HepG2 (cell line): ENCODE measurements at regions not wholly inside any gene's neighbourhood (a gene's known extent, or its start where the extent isn't known, plus 50 kb on each side); places are given as distances from the start of the nearest gene placed in this dataset.

Source experiments
- ATAC-seq: fragments of 200-7000 bp; cut with Tn5 transposase; 3 replicates; pipeline ENCODE4 v1.9.1; 2020; ENCODE audit warnings: mild to moderate bottlenecking, moderate library complexity
- BruUV-seq: library from RNA; stranded (reverse); fragments of 400-500 nt; replicated peaks from 2 replicates; lab custom pipeline; 2021; lab: Mats Ljungman, UMichigan
- CTCF ChIA-PET: fragments of 300-600 bp; formaldehyde crosslinking; extraction: SDS; loops from one replicate; lab custom pipeline; 2021; ENCODE audit warnings: low total read pairs, inconsistent platforms, low intra/inter-chr PET ratio; lab: Yijun Ruan, JAX
- POLR2A ChIA-PET: fragments of 350-600 bp; sonication (Branson Sonifier 250); formaldehyde crosslinking; loops from one replicate; lab custom pipeline; 2020; ENCODE audit warnings: antibody characterized with exemption, inconsistent platforms; lab: Yijun Ruan, JAX
- DNase-seq: peaks from one replicate; pipeline ENCODE4 v3.0.0-alpha.2; 2015; ENCODE audit warnings: low spot score
- FAIRE-seq: peaks from 3 replicates; lab custom pipeline; 2011; peaks lifted over from hg19 to GRCh38; lab: Jason Lieb, UNC
- H2AFZ ChIP-seq: one replicate; pipeline ENCODE4 v1.6.1; 2011; ENCODE audit warnings: low read length, inconsistent platforms
- H3K27ac ChIP-seq: fragments of 300-600 bp; 3 replicates; pipeline ENCODE4 v1.8.0; 2011; ENCODE audit warnings: mixed run types, mild to moderate bottlenecking, mixed read lengths, low read length, inconsistent platforms; ENCODE audit not compliant: insufficient read depth; ENCODE audit errors: extremely low read length
- H3K27me3 ChIP-seq, 2 experiments: fragments of 200-600 bp in 1 of 2; 2 replicates in 1 of 2; 3 replicates in 1 of 2; pipeline versions ENCODE4 v1.6.0 to v1.8.0; 2011; ENCODE audit warnings: low read length in 2 of 2, mild to moderate bottlenecking in 2 of 2, moderate library complexity in 2 of 2, inconsistent platforms in 1 of 2; ENCODE audit not compliant: insufficient read depth in 2 of 2, control insufficient read depth in 1 of 2
- H3K36me3 ChIP-seq, 2 experiments: fragments of 200-600 bp in 1 of 2; replicated peaks in 1 of 2; 2 replicates in 1 of 2; 3 replicates in 1 of 2; pipeline versions ENCODE4 v1.5.1 to v1.8.0; 2011; ENCODE audit warnings: low read length in 2 of 2, inconsistent platforms in 1 of 2; ENCODE audit not compliant: insufficient read depth in 2 of 2, control insufficient read depth in 1 of 2
- H3K4me1 ChIP-seq: 2 replicates; pipeline ENCODE4 v1.5.1; 2012; ENCODE audit warnings: low read length, inconsistent platforms; ENCODE audit not compliant: insufficient read depth
- H3K4me2 ChIP-seq: 2 replicates; pipeline ENCODE4 v1.6.0; 2011; ENCODE audit warnings: low read depth, low read length, inconsistent platforms
- H3K4me3 ChIP-seq, 3 experiments: fragments of 200-600 bp in 1 of 3; sonication (generic), shearing (Covaris generic) in 1 of 3; replicated peaks in 1 of 3; 2 replicates each; pipeline ENCODE4 v1.5.1; 2011 to 2016; ENCODE audit warnings: low read length in 3 of 3, inconsistent platforms in 2 of 3, low read depth in 2 of 3, mild to moderate bottlenecking in 2 of 3, control low read depth in 1 of 3, mixed read lengths in 1 of 3; ENCODE audit not compliant: insufficient read depth in 1 of 3
- H3K79me2 ChIP-seq: one replicate; pipeline ENCODE4 v1.6.1; 2011; ENCODE audit warnings: low read length, inconsistent platforms; ENCODE audit not compliant: insufficient read depth
- H3K9ac ChIP-seq: 2 replicates; pipeline ENCODE4 v1.6.0; 2011; ENCODE audit warnings: mild to moderate bottlenecking, low read depth, low read length, inconsistent platforms; ENCODE audit not compliant: insufficient read depth
- H3K9me3 ChIP-seq: 2 replicates; pipeline ENCODE4 v1.5.1; 2012; ENCODE audit warnings: mild to moderate bottlenecking, low read length
- H4K20me1 ChIP-seq: 2 replicates; pipeline ENCODE4 v1.6.0; 2011; ENCODE audit warnings: inconsistent platforms, mild to moderate bottlenecking, low read length, moderate library complexity; ENCODE audit not compliant: insufficient read depth
- ARHGAP35 ChIP-seq: sonication (generic); formaldehyde crosslinking; IDR thresholded peaks from 2 replicates; pipeline ENCODE4 v1.9.0; 2022; ENCODE audit warnings: mild to moderate bottlenecking, inconsistent platforms, moderate library complexity, missing genetic modification reagents, borderline replicate concordance
- CEBPB ChIP-seq: IDR thresholded peaks from 2 replicates; pipeline ENCODE4 v1.6.1; 2011; ENCODE audit warnings: low read depth, low read length, improper control_type of control experiment, borderline replicate concordance
- CHD2 ChIP-seq: IDR thresholded peaks from 2 replicates; pipeline ENCODE4 v1.6.1; 2011; ENCODE audit warnings: low read depth, low read length, improper control_type of control experiment
- CREM ChIP-seq, 2 experiments: sonication (generic) in 1 of 2; formaldehyde crosslinking in 1 of 2; IDR thresholded peaks; 2 replicates each; pipeline versions ENCODE4 v1.4.0 to v1.6.1; 2016 to 2020; ENCODE audit warnings: antibody characterized with exemption in 1 of 2, mild to moderate bottlenecking in 1 of 2, missing genetic modification reagents in 1 of 2
- ETV6 ChIP-seq: sonication (generic); formaldehyde crosslinking; conservative IDR thresholded peaks from 2 replicates; pipeline ENCODE4 v1.4.0; 2020; ENCODE audit warnings: missing genetic modification reagents
- FOXA1 ChIP-seq, 2 experiments: fragments of 450-650 bp in 1 of 2; sonication (generic) in 1 of 2; formaldehyde crosslinking in 1 of 2; IDR thresholded peaks; 2 replicates each; pipeline versions ENCODE4 v1.4.0 to v1.6.1; 2016 to 2020; ENCODE audit warnings: missing genetic modification reagents in 1 of 2
- HNF1B ChIP-seq: sonication (generic); formaldehyde crosslinking; IDR thresholded peaks from 2 replicates; pipeline ENCODE4 v1.5.1; 2020; ENCODE audit warnings: mild to moderate bottlenecking, moderate library complexity, missing genetic modification reagents
- NR1H2 ChIP-seq: sonication (generic); formaldehyde crosslinking; IDR thresholded peaks from 2 replicates; pipeline ENCODE4 v1.8.1; 2022; ENCODE audit warnings: low read depth, missing genetic modification reagents, borderline replicate concordance
- POLR2AphosphoS2 ChIP-seq: IDR thresholded peaks from 2 replicates; pipeline ENCODE4 v1.6.1; 2011; ENCODE audit warnings: low read depth, low read length, improper control_type of control experiment
- PREB ChIP-seq: sonication (generic); formaldehyde crosslinking; IDR thresholded peaks from 2 replicates; pipeline ENCODE4 v1.4.0; 2020; ENCODE audit warnings: missing genetic modification reagents
- YY1 ChIP-seq: IDR thresholded peaks from 2 replicates; pipeline ENCODE4 v1.6.1; 2011; ENCODE audit warnings: low read length, low read depth, moderate library complexity, mild to moderate bottlenecking; ENCODE audit not compliant: insufficient read depth, insufficient replicate concordance
- ZMYM3 ChIP-seq: sonication (generic); formaldehyde crosslinking; IDR thresholded peaks from 2 replicates; pipeline ENCODE4 v1.5.1; 2020; ENCODE audit warnings: mild to moderate bottlenecking, missing genetic modification reagents
- ZNF12 ChIP-seq: sonication (generic); formaldehyde crosslinking; IDR thresholded peaks from 2 replicates; pipeline ENCODE4 v1.5.0; 2020; ENCODE audit warnings: missing genetic modification reagents
- ZNF136 ChIP-seq: sonication (generic); formaldehyde crosslinking; IDR thresholded peaks from 2 replicates; pipeline ENCODE4 v1.8.1; 2022; ENCODE audit warnings: low read depth, mild to moderate bottlenecking, moderate library complexity, missing genetic modification reagents
- ZNF382 ChIP-seq: sonication (generic); formaldehyde crosslinking; IDR thresholded peaks from 2 replicates; pipeline ENCODE4 v1.5.0; 2020; ENCODE audit warnings: missing genetic modification reagents, mild to moderate bottlenecking, borderline replicate concordance
- ZNF414 ChIP-seq: sonication (generic); formaldehyde crosslinking; IDR thresholded peaks from 2 replicates; pipeline ENCODE4 v1.5.0; 2020; ENCODE audit warnings: missing genetic modification reagents
- ZNF770 ChIP-seq: sonication (generic); formaldehyde crosslinking; IDR thresholded peaks from 2 replicates; pipeline ENCODE4 v1.5.0; 2020; ENCODE audit warnings: mild to moderate bottlenecking, missing genetic modification reagents
- ZNF782 ChIP-seq: sonication (generic); formaldehyde crosslinking; IDR thresholded peaks from 2 replicates; pipeline ENCODE4 v1.4.0; 2020; ENCODE audit warnings: missing genetic modification reagents, mild to moderate bottlenecking, borderline replicate concordance
- ZSCAN21 ChIP-seq: sonication (generic); formaldehyde crosslinking; IDR thresholded peaks from 2 replicates; pipeline ENCODE4 v1.8.0; 2022; ENCODE audit warnings: mild to moderate bottlenecking, missing genetic modification reagents, moderate library complexity, borderline replicate concordance
- WGBS: methylation state at CpG from one replicate; pipeline ENCODE4 v1.1.6; 2017; ENCODE audit warnings: low lambda C conversion rate; 5-methylcytosine and 5-hydroxymethylcytosine counted together
- in situ Hi-C: cut with HindIII; loops from 2 replicates; pipeline ENCODE4 v1.10.0; 2017; ENCODE audit warnings: low pct_unique_long_range_greater_than_20kb; ENCODE audit not compliant: extremely low pct_ligation_motif_present
- intact Hi-C: fragments of 100-400 bp; cut with micrococcal nuclease; formaldehyde crosslinking; loops from one replicate; pipeline ENCODE4 v1.10.0; 2022; ENCODE audit not compliant: unreplicated experiment

GRCh38 chr1:67575861-67576260 is 109.1 kb upstream of the GADD45A start (continued):
- TF ChIP-seq HNF1B (CRISPR knock-in tag) (no peak), NR1H2 (no peak), FOXA1 (IDR thresholded peaks at IDR 0.05) (no peak), FOXA1 (CRISPR knock-in tag; IDR thresholded peaks at IDR 0.05) (no peak), ARHGAP35 (CRISPR knock-in tag) (no peak), ZNF414 (CRISPR knock-in tag) (no peak), ZNF382 (CRISPR knock-in tag) (no peak), ZNF136 (CRISPR knock-in tag) (no peak), POLR2AphosphoS2 (no peak), ZNF12 (no peak), PREB (CRISPR knock-in tag) (no peak)

GRCh38 chr1:67576474-67576873 is 108.5 kb upstream of the GADD45A start:
- H3K4me1 ChIP-seq = peaks cover 74% of the 10 kb centered on the region
- 70% methylated on average over 5 of the region's 5 CpGs for WGBS
- FAIRE-seq (no peak), ATAC-seq (no peak), DNase-seq (no peak)
- no peak overlapping the region for H3K9ac ChIP-seq
- H2AFZ ChIP-seq = no peak overlapping the region
- H3K9me3 ChIP-seq = no peaks in the 10 kb centered on the region
- no peaks in the 10 kb centered on the region for H3K79me2 ChIP-seq
- no peak overlapping the region for H3K4me2 ChIP-seq
- ChIA-PET CTCF (no interaction called here), POLR2A (no interaction called here)
- H3K4me3 ChIP-seq = no peak overlapping the region
- H4K20me1 ChIP-seq = no peaks in the 10 kb centered on the region
- H3K36me3 ChIP-seq = no peaks in the 10 kb centered on the region
- H3K27me3 ChIP-seq = no peaks in the 10 kb centered on the region; a peak in 2 of 5 replicates
- no TSS peak for BruUV-seq
- in situ Hi-C loops = no loop called here
- intact Hi-C loops = loop anchor here (5.0 kb wide), 1 partner anchor 56 kb away; no protein-coding TSS in a partner anchor
- H3K27ac ChIP-seq = no peak overlapping the region
- peak; percentile 65; the same call in 1 of the 2 replicates for TF ChIP-seq ZNF770 (CRISPR knock-in tag)
- TF ChIP-seq ZNF782 = no peak
- TF ChIP-seq CREM (IDR thresholded peaks at IDR 0.05) = no peak
- no peak for TF ChIP-seq CREM (CRISPR knock-in tag; IDR thresholded peaks at IDR 0.05)
- peak; percentile 63; the same call in 1 of the 2 replicates for TF ChIP-seq CEBPB
- TF ChIP-seq ZMYM3 (CRISPR knock-in tag) = no peak
- no peak for TF ChIP-seq ETV6 (CRISPR knock-in tag)
- TF ChIP-seq ZSCAN21 = no peak
- TF ChIP-seq YY1 = no peak
- no peak for TF ChIP-seq CHD2
